H9 (cell line): ENCODE measurements at regions not wholly inside any gene's neighbourhood (a gene's known extent, or its start where the extent isn't known, plus 50 kb on each side); places are given as distances from the start of the nearest gene placed in this dataset.

Experiments
- DNase-seq: peaks from one replicate; pipeline ENCODE4 v3.0.0-alpha.2; 2017
- H2AFZ ChIP-seq: one replicate; pipeline ENCODE4 v1.6.1; 2013; ENCODE audit warnings: mild to moderate bottlenecking, low read length, control low read depth, moderate library complexity
- H2AK5ac ChIP-seq: 2 replicates; pipeline ENCODE4 v1.6.1; 2013; ENCODE audit warnings: low read length, control low read depth, mixed read lengths; ENCODE audit not compliant: insufficient read length
- H2BK120ac ChIP-seq: one replicate; pipeline ENCODE4 v1.6.1; 2013; ENCODE audit warnings: low read depth, mild to moderate bottlenecking, low read length, control low read depth, inconsistent platforms; ENCODE audit not compliant: poor library complexity, severe bottlenecking
- H2BK12ac ChIP-seq: 2 replicates; pipeline ENCODE4 v1.6.1; 2013; ENCODE audit warnings: low read length, control low read depth, mixed read lengths, low read depth; ENCODE audit not compliant: insufficient read length
- H2BK15ac ChIP-seq: 2 replicates; pipeline ENCODE4 v1.6.1; 2013; ENCODE audit warnings: low read depth, low read length, control low read depth
- H2BK20ac ChIP-seq: one replicate; pipeline ENCODE4 v1.6.1; 2013; ENCODE audit warnings: low read depth, mild to moderate bottlenecking, low read length, control low read depth, inconsistent platforms; ENCODE audit not compliant: poor library complexity, severe bottlenecking
- H2BK5ac ChIP-seq: 2 replicates; pipeline ENCODE4 v1.6.1; 2013; ENCODE audit warnings: low read length, control low read depth, mixed read lengths; ENCODE audit not compliant: insufficient read length
- H3K14ac ChIP-seq: 2 replicates; pipeline ENCODE4 v1.6.1; 2013; ENCODE audit warnings: low read length, control low read depth; ENCODE audit not compliant: insufficient read depth
- H3K18ac ChIP-seq: 2 replicates; pipeline ENCODE4 v1.6.1; 2013; ENCODE audit warnings: low read depth, mild to moderate bottlenecking, mixed read lengths, low read length, control low read depth; ENCODE audit not compliant: insufficient read length
- H3K23ac ChIP-seq: 2 replicates; pipeline ENCODE4 v1.6.1; 2013; ENCODE audit warnings: low read length, control low read depth, mixed read lengths, low read depth; ENCODE audit not compliant: insufficient read length
- H3K23me2 ChIP-seq: 2 replicates; pipeline ENCODE4 v1.6.1; 2013; ENCODE audit warnings: low read depth, mild to moderate bottlenecking, mixed read lengths, low read length, control low read depth; ENCODE audit not compliant: insufficient read length, poor library complexity, severe bottlenecking
- H3K27ac ChIP-seq: 2 replicates; pipeline ENCODE4 v1.5.1; 2013; ENCODE audit warnings: low read length, control low read depth, mixed read lengths, low read depth; ENCODE audit not compliant: insufficient read length
- H3K27me3 ChIP-seq: 2 replicates; pipeline ENCODE4 v1.6.1; 2013; ENCODE audit warnings: low read length, control low read depth, inconsistent platforms; ENCODE audit not compliant: insufficient read depth
- H3K4ac ChIP-seq: 2 replicates; pipeline ENCODE4 v1.6.1; 2013; ENCODE audit warnings: low read depth, mild to moderate bottlenecking, control low read depth, inconsistent platforms, low read length, moderate library complexity
- H3K4me1 ChIP-seq: 2 replicates; pipeline ENCODE4 v1.6.1; 2013; ENCODE audit warnings: low read length, control low read depth, inconsistent platforms; ENCODE audit not compliant: insufficient read depth
- H3K4me2 ChIP-seq: 2 replicates; pipeline ENCODE4 v1.6.1; 2013; ENCODE audit warnings: low read length, control low read depth, mixed read lengths; ENCODE audit not compliant: insufficient read length, insufficient read depth
- H3K56ac ChIP-seq: 2 replicates; pipeline ENCODE4 v1.6.1; 2013; ENCODE audit warnings: low read depth, mild to moderate bottlenecking, mixed read lengths, low read length, control low read depth; ENCODE audit not compliant: insufficient read length
- H3K79me1 ChIP-seq: 2 replicates; pipeline ENCODE4 v1.6.1; 2013; ENCODE audit warnings: low read depth, mild to moderate bottlenecking, moderate library complexity, low read length, control low read depth, inconsistent platforms; ENCODE audit not compliant: insufficient read depth, poor library complexity, severe bottlenecking
- H3K79me2 ChIP-seq: 2 replicates; pipeline ENCODE4 v1.6.1; 2013; ENCODE audit warnings: low read length, control low read depth, inconsistent platforms; ENCODE audit not compliant: insufficient read depth
- H3K9ac ChIP-seq: 2 replicates; pipeline ENCODE4 v1.6.1; 2013; ENCODE audit warnings: low read length, control low read depth, mixed read lengths; ENCODE audit not compliant: insufficient read length; ENCODE audit errors: extremely low read depth
- H3K9me3 ChIP-seq: one replicate; pipeline ENCODE4 v1.6.1; 2013; ENCODE audit warnings: low read depth, low read length, inconsistent platforms; ENCODE audit not compliant: control insufficient read depth
- H3T11ph ChIP-seq: one replicate; pipeline ENCODE4 v1.6.1; 2013; ENCODE audit warnings: mild to moderate bottlenecking, low read length, control low read depth, inconsistent platforms
- H4K20me1 ChIP-seq: one replicate; pipeline ENCODE4 v1.6.1; 2013; ENCODE audit not compliant: control insufficient read depth, insufficient read length, insufficient read depth
- H4K5ac ChIP-seq: 2 replicates; pipeline ENCODE4 v1.6.1; 2013; ENCODE audit warnings: low read depth, mild to moderate bottlenecking, mixed read lengths, low read length, control low read depth; ENCODE audit not compliant: insufficient read length
- H4K8ac ChIP-seq: replicated peaks from 2 replicates; pipeline ENCODE4 v1.6.1; 2013; ENCODE audit warnings: low read length, control low read depth, mixed read lengths, low read depth; ENCODE audit not compliant: insufficient read length
- H4K91ac ChIP-seq: 2 replicates; pipeline ENCODE4 v1.6.1; 2013; ENCODE audit warnings: low read depth, mild to moderate bottlenecking, moderate library complexity, mixed read lengths, low read length, control low read depth; ENCODE audit not compliant: insufficient read length
- H3K27ac Mint-ChIP-seq, 3 experiments: 2 replicates in 2 of 3; 3 replicates in 1 of 3; pipeline ENCODE4 v1.8.0; 2020 to 2021; ENCODE audit warnings: mixed read lengths in 3 of 3, mild to moderate bottlenecking in 1 of 3, moderate library complexity in 1 of 3
- H3K27me3 Mint-ChIP-seq: 2 replicates; pipeline ENCODE4 v1.8.0; 2021; ENCODE audit warnings: low read depth, mild to moderate bottlenecking, moderate library complexity, mixed read lengths
- H3K36me3 Mint-ChIP-seq, 3 experiments: 2 replicates in 2 of 3; 3 replicates in 1 of 3; pipeline ENCODE4 v1.8.0; 2020 to 2021; ENCODE audit warnings: low read depth in 3 of 3, mixed read lengths in 3 of 3; ENCODE audit not compliant: insufficient read depth in 1 of 3
- H3K4me1 Mint-ChIP-seq, 2 experiments: 2 replicates each; pipeline ENCODE4 v1.8.0; 2020; ENCODE audit warnings: mixed read lengths in 2 of 2
- H3K4me3 Mint-ChIP-seq, 2 experiments: 2 replicates in 1 of 2; 3 replicates in 1 of 2; pipeline ENCODE4 v1.8.0; 2020 to 2021; ENCODE audit warnings: mild to moderate bottlenecking in 2 of 2, mixed read lengths in 2 of 2, moderate library complexity in 1 of 2
- H3K9me3 Mint-ChIP-seq, 2 experiments: 2 replicates in 1 of 2; 3 replicates in 1 of 2; pipeline ENCODE4 v1.8.0; 2020; ENCODE audit warnings: mild to moderate bottlenecking in 2 of 2, mixed read lengths in 2 of 2, moderate library complexity in 1 of 2
- CTCF ChIP-seq: fragments of 200-600 bp; sonication (generic); conservative IDR thresholded peaks from 3 replicates; pipeline ENCODE4 v1.8.0; 2021; ENCODE audit warnings: antibody characterized with exemption, mild to moderate bottlenecking
- WGBS: extraction: QIAGEN DNeasy Blood & Tissue Kit; methylation state at CpG from one replicate; pipeline ENCODE4 v1.1.7; 2013; ENCODE audit warnings: missing lambda C conversion rate, low lambda C conversion rate, mixed read lengths; ENCODE audit not compliant: insufficient read length; ENCODE audit errors: extremely low coverage; 5-methylcytosine and 5-hydroxymethylcytosine counted together

- Histone ChIP-seq H2AFZ (no peak overlapping the region), H4K8ac (no peak overlapping the region), H3K4me2 (no peak overlapping the region)
Measured at GRCh38 chr10:44513591-44513990, 128.7 kb upstream of the CXCL12 start.

More at GRCh38 chr10:44513591-44513990, 128.7 kb upstream of the CXCL12 start:
- no peak for DNase-seq
- H2BK5ac ChIP-seq, result no peak overlapping the region
- H3K27me3 ChIP-seq, result no peaks in the 10 kb centered on the region
- H3K4me3 Mint-ChIP-seq, result no peak overlapping the region
- no peaks in the 10 kb centered on the region; a peak in 1 of 5 replicates for H3K9me3 Mint-ChIP-seq
- no peak overlapping the region for H3K23ac ChIP-seq
- H2BK12ac ChIP-seq, result no peak overlapping the region
- H3K27ac Mint-ChIP-seq, result no peak overlapping the region
- peak; percentile 38; the same call in 1 of the 3 replicates for TF ChIP-seq CTCF
- H3K79me2 ChIP-seq, result no peaks in the 10 kb centered on the region
- H3K9me3 ChIP-seq, result no peaks in the 10 kb centered on the region
- no peak overlapping the region for H3K14ac ChIP-seq
- H3K9ac ChIP-seq, result no peak overlapping the region
- H4K5ac ChIP-seq, result no peak overlapping the region
- no peaks in the 10 kb centered on the region for H4K20me1 ChIP-seq
- H3K36me3 Mint-ChIP-seq, result no peaks in the 10 kb centered on the region
- no peak overlapping the region for H3T11ph ChIP-seq
- H3K56ac ChIP-seq, result no peak overlapping the region
- H3K27me3 Mint-ChIP-seq, result no peaks in the 10 kb centered on the region; the same call in 1 of the 2 replicates
- H4K91ac ChIP-seq, result no peak overlapping the region
- H3K23me2 ChIP-seq, result no peaks in the 10 kb centered on the region
- no peak overlapping the region for H2BK120ac ChIP-seq
- no peaks in the 10 kb centered on the region for H3K4me1 ChIP-seq
- H3K4me1 Mint-ChIP-seq, result no peaks in the 10 kb centered on the region
- no peak overlapping the region for H3K18ac ChIP-seq
- no peak overlapping the region for H3K4ac ChIP-seq
- no peak overlapping the region for H2BK15ac ChIP-seq
- no CpG with 5 or more reads among the region's 5 CpGs for WGBS
- no peak overlapping the region for H3K27ac ChIP-seq
- no peak overlapping the region for H2AK5ac ChIP-seq
- H3K79me1 ChIP-seq, result no peaks in the 10 kb centered on the region
- H2BK20ac ChIP-seq, result no peak overlapping the region
